DND-41 (cell line): ENCODE measurements at regions not wholly inside any gene's neighbourhood (a gene's known extent, or its start where the extent isn't known, plus 50 kb on each side); places are given as distances from the start of the nearest gene placed in this dataset.
"Not testable (repeated sequence)": the region's sequence is repeated elsewhere in the genome, so short reads cannot be mapped to it uniquely, and the experiment has no call there.

Experiments used
- ATAC-seq: fragments of 200-7000 bp; cut with Tn5 transposase; 3 replicates; pipeline ENCODE4 v1.9.1; 2021; ENCODE audit warnings: low read depth; ENCODE audit not compliant: insufficient read depth
- DNase-seq: peaks from one replicate; pipeline ENCODE4 v3.0.0-alpha.2; 2020
- H2AFZ ChIP-seq: 2 replicates; pipeline ENCODE4 v1.6.0; 2012; ENCODE audit warnings: low read depth, low read length
- H3K27ac ChIP-seq: 2 replicates; pipeline ENCODE4 v1.5.1; 2012; ENCODE audit warnings: low read length, inconsistent platforms
- H3K27me3 ChIP-seq: fragments of 200-600 bp; sonication (generic); 2 replicates; pipeline ENCODE4 v1.6.0; 2012; ENCODE audit warnings: low read length, mild to moderate bottlenecking, inconsistent platforms; ENCODE audit not compliant: insufficient read depth, poor library complexity
- H3K36me3 ChIP-seq: 2 replicates; pipeline ENCODE4 v1.5.1; 2012; ENCODE audit warnings: low read length, inconsistent platforms; ENCODE audit not compliant: insufficient read depth
- H3K4me1 ChIP-seq: 2 replicates; pipeline ENCODE4 v1.5.1; 2012; ENCODE audit warnings: mild to moderate bottlenecking, low read length; ENCODE audit not compliant: insufficient read depth
- H3K4me2 ChIP-seq: 2 replicates; pipeline ENCODE4 v1.6.0; 2012; ENCODE audit warnings: mild to moderate bottlenecking, moderate library complexity, low read length, inconsistent platforms; ENCODE audit not compliant: insufficient read depth
- H3K4me3 ChIP-seq, 2 experiments: fragments of 200-600 bp in 1 of 2; shearing (Covaris generic) in 1 of 2; 2 replicates each; pipeline ENCODE4 v1.5.1; 2012 to 2016; ENCODE audit warnings: inconsistent platforms in 2 of 2, low read length in 2 of 2, mild to moderate bottlenecking in 2 of 2, low read depth in 1 of 2, moderate library complexity in 1 of 2
- H3K79me2 ChIP-seq: 2 replicates; pipeline ENCODE4 v1.6.0; 2012; ENCODE audit warnings: low read length, inconsistent platforms; ENCODE audit not compliant: insufficient read depth
- H3K9ac ChIP-seq: 2 replicates; pipeline ENCODE4 v1.6.0; 2012; ENCODE audit warnings: low read depth, mild to moderate bottlenecking, inconsistent platforms, low read length, moderate library complexity
- H3K9me3 ChIP-seq: 2 replicates; pipeline ENCODE4 v1.5.1; 2012; ENCODE audit warnings: low read length, moderate library complexity, mild to moderate bottlenecking, inconsistent platforms; ENCODE audit not compliant: insufficient read depth, severe bottlenecking
- H4K20me1 ChIP-seq: 2 replicates; pipeline ENCODE4 v1.6.0; 2012; ENCODE audit warnings: low read length; ENCODE audit not compliant: insufficient read depth
- CTCF ChIP-seq: IDR thresholded peaks from 2 replicates; pipeline ENCODE4 v1.5.1; 2012; ENCODE audit warnings: borderline replicate concordance, low read length, moderate library complexity, mild to moderate bottlenecking; ENCODE audit not compliant: poor library complexity, severe bottlenecking; ENCODE audit errors: extremely low read depth
- EZH2 ChIP-seq: IDR thresholded peaks from 3 replicates; pipeline ENCODE4 v1.6.1; 2012; ENCODE audit warnings: borderline replicate concordance, low read depth, mild to moderate bottlenecking, moderate library complexity, low read length, inconsistent platforms; ENCODE audit not compliant: severe bottlenecking

GRCh38 chr2:7377916-7378569 is 460.8 kb downstream of the RNF144A start:
- Histone ChIP-seq H3K27ac (no peak overlapping the region), H3K79me2 (no peaks in the 10 kb centered on the region), H3K4me2 (no peak overlapping the region), H4K20me1 (no peaks in the 10 kb centered on the region), H3K27me3 (no peaks in the 10 kb centered on the region), H3K4me3 (no peak overlapping the region), H3K4me1 (no peaks in the 10 kb centered on the region), H3K36me3 (no peaks in the 10 kb centered on the region), H2AFZ (no peak overlapping the region), H3K9ac (no peak overlapping the region), H3K9me3 (no peaks in the 10 kb centered on the region)
- ATAC-seq, result no peak
- no peak for DNase-seq
- no peak for TF ChIP-seq EZH2

GRCh38 chr2:7378591-7378990 is 461.4 kb downstream of the RNF144A start:
- TF ChIP-seq CTCF (no peak), EZH2 (no peak)
- Histone ChIP-seq H3K4me1 (no peaks in the 10 kb centered on the region), H2AFZ (no peak overlapping the region), H3K27me3 (no peaks in the 10 kb centered on the region), H3K27ac (no peak overlapping the region), H4K20me1 (no peaks in the 10 kb centered on the region), H3K79me2 (no peaks in the 10 kb centered on the region), H3K36me3 (no peaks in the 10 kb centered on the region), H3K9me3 (no peaks in the 10 kb centered on the region), H3K9ac (no peak overlapping the region), H3K4me2 (no peak overlapping the region), H3K4me3 (no peak overlapping the region)
- no peak for DNase-seq
- ATAC-seq, result no peak

GRCh38 chr2:7379799-7380198 is 462.6 kb downstream of the RNF144A start:
- Histone ChIP-seq H3K9ac (no peak overlapping the region), H3K4me1 (no peaks in the 10 kb centered on the region), H3K4me3 (no peak overlapping the region), H3K27ac (no peak overlapping the region), H3K9me3 (no peaks in the 10 kb centered on the region), H3K4me2 (no peak overlapping the region), H4K20me1 (no peaks in the 10 kb centered on the region), H3K79me2 (no peaks in the 10 kb centered on the region), H3K27me3 (no peaks in the 10 kb centered on the region), H2AFZ (no peak overlapping the region), H3K36me3 (no peaks in the 10 kb centered on the region)
- ATAC-seq (no peak; the same call in 2 of the 3 replicates), DNase-seq (no peak)
- TF ChIP-seq CTCF (no peak), EZH2 (no peak)

- H4K20me1 ChIP-seq, result no peaks in the 10 kb centered on the region
- no peak overlapping the region for H3K27ac ChIP-seq
- TF ChIP-seq EZH2 (no peak), CTCF (no peak)
- H3K36me3 ChIP-seq, result no peaks in the 10 kb centered on the region
- no peaks in the 10 kb centered on the region for H3K79me2 ChIP-seq
- H3K9me3 ChIP-seq, result no peaks in the 10 kb centered on the region
- no peaks in the 10 kb centered on the region for H3K4me1 ChIP-seq
- H2AFZ ChIP-seq, result no peak overlapping the region
- H3K9ac ChIP-seq, result no peak overlapping the region
- ATAC-seq, result no peak
- DNase-seq, result no peak
- H3K4me2 ChIP-seq, result no peak overlapping the region
- H3K27me3 ChIP-seq, result no peaks in the 10 kb centered on the region
- H3K4me3 ChIP-seq, result no peak overlapping the region
These were observed 467.6 kb downstream of the RNF144A start for GRCh38 chr2:7384773-7385349.

GRCh38 chr2:7390311-7390710 is 473.1 kb downstream of the RNF144A start:
- H3K27ac ChIP-seq, H3K9me3 ChIP-seq: not testable (repeated sequence)

More at GRCh38 chr2:7390311-7390710, 473.1 kb downstream of the RNF144A start:
- not testable (repeated sequence) for DNase-seq, H3K9ac ChIP-seq, H2AFZ ChIP-seq, H3K4me2 ChIP-seq, H4K20me1 ChIP-seq, ATAC-seq, H3K79me2 ChIP-seq, H3K36me3 ChIP-seq, H3K4me3 ChIP-seq, H3K27me3 ChIP-seq, H3K4me1 ChIP-seq
